IMR-90 (cell line): ENCODE measurements at regions not wholly inside any gene's neighbourhood (a gene's known extent, or its start where the extent isn't known, plus 50 kb on each side); places are given as distances from the start of the nearest gene placed in this dataset.

Source experiments
- ATAC-seq: fragments of 200-7000 bp; cut with Tn5 transposase; 2 replicates; pipeline ENCODE4 v1.9.1; 2020; ENCODE audit warnings: low read depth, mild to moderate bottlenecking, moderate library complexity
- BruUV-seq: library from RNA; stranded (reverse); fragments of 400-500 nt; replicated peaks from 2 replicates; lab custom pipeline; 2021; lab: Mats Ljungman, UMichigan
- CTCF ChIA-PET: fragments of 300-600 bp; formaldehyde crosslinking; extraction: SDS; loops from one replicate; lab custom pipeline; 2021; ENCODE audit warnings: antibody characterized with exemption; lab: Yijun Ruan, JAX
- POLR2A ChIA-PET: fragments of 300-600 bp; sonication (Branson Sonifier 250); formaldehyde crosslinking; loops from one replicate; lab custom pipeline; 2022; ENCODE audit warnings: antibody characterized with exemption; ENCODE audit not compliant: unreplicated experiment; lab: Charles Lee
- DNase-seq: peaks from one replicate; pipeline ENCODE4 v3.0.0; 2013
- H2AFZ ChIP-seq: replicated peaks from 2 replicates; pipeline ENCODE3; 2013; ENCODE audit warnings: low read length, mild to moderate bottlenecking; ENCODE audit not compliant: poor library complexity
- H2AK5ac ChIP-seq: 2 replicates; pipeline ENCODE4 v1.6.1; 2013; ENCODE audit warnings: low read depth, low read length, inconsistent platforms
- H2AK9ac ChIP-seq: replicated peaks from 2 replicates; pipeline ENCODE3; 2013; ENCODE audit warnings: mild to moderate bottlenecking, low read depth, low read length, moderate library complexity; ENCODE audit not compliant: poor library complexity
- H2BK120ac ChIP-seq: 2 replicates; pipeline ENCODE4 v1.6.1; 2013; ENCODE audit warnings: low read depth, low read length, inconsistent platforms
- H2BK15ac ChIP-seq: 3 replicates; pipeline ENCODE4 v1.6.1; 2013; ENCODE audit warnings: low read depth, low read length, inconsistent platforms
- H2BK20ac ChIP-seq: 2 replicates; pipeline ENCODE4 v1.6.1; 2013; ENCODE audit warnings: low read depth, mild to moderate bottlenecking, inconsistent platforms, low read length, moderate library complexity
- H2BK5ac ChIP-seq: 2 replicates; pipeline ENCODE4 v1.6.1; 2013; ENCODE audit warnings: mild to moderate bottlenecking, low read depth, low read length, inconsistent platforms; ENCODE audit not compliant: poor library complexity, severe bottlenecking
- H3K14ac ChIP-seq: replicated peaks from 2 replicates; pipeline ENCODE4 v1.6.1; 2013; ENCODE audit warnings: low read depth, low read length, inconsistent platforms
- H3K18ac ChIP-seq: 2 replicates; pipeline ENCODE4 v1.6.1; 2013; ENCODE audit warnings: low read depth, low read length, control low read depth
- H3K23ac ChIP-seq: 2 replicates; pipeline ENCODE4 v1.6.1; 2013; ENCODE audit warnings: low read depth, low read length, inconsistent platforms
- H3K27ac ChIP-seq: 2 replicates; pipeline ENCODE4 v1.5.1; 2013; ENCODE audit warnings: mild to moderate bottlenecking, control low read depth, low read length; ENCODE audit not compliant: insufficient read depth
- H3K27me3 ChIP-seq: 2 replicates; pipeline ENCODE4 v1.6.1; 2013; ENCODE audit warnings: low read length; ENCODE audit not compliant: control insufficient read depth, insufficient read depth
- H3K36me3 ChIP-seq: 2 replicates; pipeline ENCODE4 v1.6.1; 2013; ENCODE audit warnings: low read length, mixed read lengths; ENCODE audit not compliant: control insufficient read depth, insufficient read depth
- H3K4ac ChIP-seq: 2 replicates; pipeline ENCODE4 v1.6.1; 2013; ENCODE audit warnings: low read depth, low read length, inconsistent platforms
- H3K4me1 ChIP-seq: 2 replicates; pipeline ENCODE4 v1.6.1; 2013; ENCODE audit warnings: low read length, mixed read lengths; ENCODE audit not compliant: control insufficient read depth, insufficient read depth
- H3K4me2 ChIP-seq: 2 replicates; pipeline ENCODE4 v1.6.1; 2013; ENCODE audit warnings: low read depth, mild to moderate bottlenecking, control low read depth, low read length, moderate library complexity
- H3K4me3 ChIP-seq: 2 replicates; pipeline ENCODE4 v1.5.1; 2013; ENCODE audit warnings: low read depth, mild to moderate bottlenecking, control low read depth, low read length, moderate library complexity; ENCODE audit not compliant: insufficient read depth
- H3K56ac ChIP-seq: 2 replicates; pipeline ENCODE4 v1.6.1; 2013; ENCODE audit warnings: low read length, inconsistent platforms; ENCODE audit not compliant: insufficient read depth; ENCODE audit errors: extremely low read depth
- H3K79me1 ChIP-seq, 2 experiments: 2 replicates each; pipeline ENCODE4 v1.6.1; 2013; ENCODE audit warnings: low read length in 2 of 2, inconsistent platforms in 1 of 2, low read depth in 1 of 2
- H3K9ac ChIP-seq: 2 replicates; pipeline ENCODE4 v1.6.1; 2013; ENCODE audit warnings: low read depth, low read length, control low read depth
- H3K9me1 ChIP-seq: 2 replicates; pipeline ENCODE4 v1.6.1; 2013; ENCODE audit warnings: low read length, inconsistent platforms; ENCODE audit not compliant: insufficient read depth
- H3K9me3 ChIP-seq: 2 replicates; pipeline ENCODE4 v1.6.1; 2013; ENCODE audit warnings: low read length; ENCODE audit not compliant: control insufficient read depth, insufficient read depth
- H4K20me1 ChIP-seq: 2 replicates; pipeline ENCODE4 v1.6.1; 2013; ENCODE audit warnings: low read length, inconsistent platforms; ENCODE audit not compliant: insufficient read depth
- H4K5ac ChIP-seq: 2 replicates; pipeline ENCODE4 v1.6.1; 2013; ENCODE audit warnings: mild to moderate bottlenecking, low read depth, low read length, control low read depth
- H4K8ac ChIP-seq, 2 experiments: 2 replicates each; pipeline ENCODE4 v1.6.1; 2013; ENCODE audit warnings: low read depth in 2 of 2, low read length in 2 of 2, control low read depth in 1 of 2, inconsistent platforms in 1 of 2
- H4K91ac ChIP-seq: 2 replicates; pipeline ENCODE4 v1.6.1; 2013; ENCODE audit warnings: low read depth, low read length, inconsistent platforms; ENCODE audit not compliant: insufficient read depth
- BHLHE40 ChIP-seq: fragments of 150-350 bp; IDR thresholded peaks from 2 replicates; pipeline ENCODE4 v1.6.1; 2016; ENCODE audit warnings: mild to moderate bottlenecking, low read depth, low read length
- CEBPB ChIP-seq: IDR thresholded peaks from 2 replicates; pipeline ENCODE4 v1.6.1; 2012; ENCODE audit warnings: low read depth, low read length, improper control_type of control experiment
- CTCF ChIP-seq: conservative IDR thresholded peaks from 2 replicates; pipeline ENCODE4 v1.5.1; 2012; ENCODE audit warnings: mild to moderate bottlenecking, low read depth, low read length, improper control_type of control experiment
- ELK1 ChIP-seq: fragments of 150-350 bp; IDR thresholded peaks from 2 replicates; pipeline ENCODE4 v1.6.1; 2016; ENCODE audit warnings: low read depth, mild to moderate bottlenecking, low read length, moderate library complexity, borderline replicate concordance
- FOS ChIP-seq: fragments of 150-350 bp; IDR thresholded peaks from 2 replicates; pipeline ENCODE4 v1.6.1; 2016; ENCODE audit warnings: low read depth, low read length
- MAZ ChIP-seq: IDR thresholded peaks from 2 replicates; pipeline ENCODE4 v1.6.1; 2012; ENCODE audit warnings: low read depth, mild to moderate bottlenecking, low read length, improper control_type of control experiment, moderate library complexity, borderline replicate concordance
- NFE2L2 ChIP-seq: fragments of 150-350 bp; IDR thresholded peaks from 2 replicates; pipeline ENCODE4 v1.6.1; 2016; ENCODE audit warnings: low read depth, mild to moderate bottlenecking, low read length
- POLR2A ChIP-seq: IDR thresholded peaks from 2 replicates; pipeline ENCODE4 v1.6.1; 2012; ENCODE audit warnings: mild to moderate bottlenecking, low read depth, low read length
- RAD21 ChIP-seq: IDR thresholded peaks from 2 replicates; pipeline ENCODE4 v1.6.1; 2012; ENCODE audit warnings: low read length, improper control_type of control experiment
- RFX5 ChIP-seq: IDR thresholded peaks from 2 replicates; pipeline ENCODE4 v1.8.0; 2012; ENCODE audit warnings: low read depth, mild to moderate bottlenecking, low read length, moderate library complexity
- WGBS, 2 experiments: methylation state at CpG; one replicate each; pipeline versions ENCODE4 v1.1.5 to v1.1.7; 2013; ENCODE audit warnings: missing lambda C conversion rate in 2 of 2; ENCODE audit not compliant: insufficient read length in 1 of 2; ENCODE audit errors: extremely low coverage in 2 of 2; 5-methylcytosine and 5-hydroxymethylcytosine counted together
- dilution Hi-C: fragments of 300-500 bp; cut with HindIII; formaldehyde crosslinking; loops from one replicate; pipeline ENCODE4 v1.14.3; 2018; ENCODE audit warnings: low sequenced_read_pairs; ENCODE audit not compliant: unreplicated experiment
- in situ Hi-C: fragments of 300-500 bp; cut with MboI; formaldehyde crosslinking; loops from 3 replicates; pipeline ENCODE4 v1.14.3; 2019; ENCODE audit warnings: low sequenced_read_pairs, inconsistent platforms, mixed read lengths
- intact Hi-C: fragments of 100-400 bp; cut with micrococcal nuclease; formaldehyde crosslinking; loops from 2 replicates; pipeline ENCODE4 v1.10.0; 2022

GRCh38 chrX:122666601-122667000 lies 517.5 kb upstream of the GRIA3 start:
- Histone ChIP-seq H4K20me1 (no peaks in the 10 kb centered on the region), H3K9me1 (no peaks in the 10 kb centered on the region), H3K36me3 (no peaks in the 10 kb centered on the region), H2BK5ac (no peak overlapping the region), H2BK120ac (no peak overlapping the region), H3K18ac (no peak overlapping the region), H3K14ac (no peak overlapping the region), H3K27ac (no peak overlapping the region), H2AFZ (no peak overlapping the region), H2AK9ac (no peak overlapping the region), H3K4me2 (no peak overlapping the region), H3K9ac (no peak overlapping the region), H4K91ac (no peak overlapping the region), H3K56ac (no peak overlapping the region), H3K9me3 (no peaks in the 10 kb centered on the region), H3K4me3 (no peak overlapping the region), H3K23ac (no peak overlapping the region), H2AK5ac (no peak overlapping the region), H3K4ac (no peak overlapping the region), H3K79me1 (no peaks in the 10 kb centered on the region), H4K8ac (no peak overlapping the region), H4K5ac (no peak overlapping the region), H3K4me1 (no peaks in the 10 kb centered on the region), H2BK15ac (no peak overlapping the region), H2BK20ac (no peak overlapping the region), H3K27me3 (no peaks in the 10 kb centered on the region)
- no CpG with 5 or more reads among the region's 1 CpG for WGBS, 2 experiments
- ATAC-seq (no peak), DNase-seq (no peak)
- TF ChIP-seq FOS (no peak), BHLHE40 (no peak), ELK1 (no peak), MAZ (no peak), CTCF (no peak), RFX5 (no peak), POLR2A (no peak), RAD21 (no peak), NFE2L2 (no peak), CEBPB (no peak)
- POLR2A ChIA-PET, result no interaction called here
- intact Hi-C loops (no loop called here), in situ Hi-C loops (no loop called here), dilution Hi-C loops (no loop called here)
- CTCF ChIA-PET, result no interaction called here
- no TSS peak for BruUV-seq
